ENCODE measurements at regions not wholly inside any gene's neighbourhood (a gene's known extent, or its start where the extent isn't known, plus 50 kb on each side); places are given as distances from the start of the nearest gene placed in this dataset.
"Not testable (repeated sequence)": the region's sequence is repeated elsewhere in the genome, so short reads cannot be mapped to it uniquely, and the experiment has no call there.

DNA sequence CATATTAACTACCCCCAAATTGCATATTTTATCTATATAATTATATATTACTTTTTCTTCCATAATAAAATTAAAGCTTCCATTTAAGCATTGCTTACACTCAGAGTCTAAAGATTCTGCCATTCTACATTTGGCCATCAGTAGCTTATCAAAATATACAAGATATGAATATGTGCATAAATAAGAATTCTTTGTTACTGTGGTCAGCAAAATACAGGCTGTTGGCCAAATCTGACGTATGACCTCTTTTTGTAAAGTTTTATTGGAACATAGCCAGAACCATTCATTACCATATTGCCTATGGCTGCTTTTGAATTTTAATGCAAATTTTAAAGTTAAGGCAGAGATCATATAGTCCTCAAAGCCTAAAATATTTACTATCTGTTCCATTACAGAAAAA, 643.9 kb upstream of the VRK2 start:
- no peak for TF ChIP-seq CTCF (IDR thresholded peaks at IDR 0.05; ENCODE audit: low read depth, low read length)
- Histone ChIP-seq H3K4me1 (ENCODE audit: low read depth) (peaks cover 31% of the 10 kb centered on the region), H3K27ac (no peak overlapping the region), H3K27me3 (no peaks in the 10 kb centered on the region), H3K4me3 (no peak overlapping the region), H3K36me3 (no peaks in the 10 kb centered on the region), H3K9me3 (ENCODE audit: low read depth) (no peaks in the 10 kb centered on the region)
- no peak for DNase-seq (ENCODE audit: low read depth in 1 of 2, low spot score in 1 of 2)

GRCh38 chr2:57407772-57408201, 638.8 kb upstream of the VRK2 start:
- no peaks in the 10 kb centered on the region for H3K27me3 ChIP-seq
- no peak overlapping the region for H3K27ac ChIP-seq
- peaks cover 19% of the 10 kb centered on the region for H3K4me1 ChIP-seq (ENCODE audit: low read depth)
- no peaks in the 10 kb centered on the region for H3K36me3 ChIP-seq
- no peak overlapping the region for H3K4me3 ChIP-seq
- H3K9me3 ChIP-seq (ENCODE audit: low read depth) = no peaks in the 10 kb centered on the region
- no peak for DNase-seq (ENCODE audit: low read depth in 1 of 2, low spot score in 1 of 2)
- TF ChIP-seq CTCF (IDR thresholded peaks at IDR 0.05; ENCODE audit: low read depth, low read length) = no peak

- no peak for DNase-seq (ENCODE audit: low read depth in 1 of 2, low spot score in 1 of 2)
- Histone ChIP-seq H3K27ac (no peak overlapping the region), H3K27me3 (no peaks in the 10 kb centered on the region), H3K4me3 (no peak overlapping the region), H3K36me3 (no peaks in the 10 kb centered on the region), H3K4me1 (ENCODE audit: low read depth) (peaks cover 11% of the 10 kb centered on the region), H3K9me3 (ENCODE audit: low read depth) (no peaks in the 10 kb centered on the region)
- TF ChIP-seq CTCF (IDR thresholded peaks at IDR 0.05; ENCODE audit: low read depth, low read length) = no peak
These were observed 638.0 kb upstream of the VRK2 start for GRCh38 chr2:57408587-57408986.

DNA sequence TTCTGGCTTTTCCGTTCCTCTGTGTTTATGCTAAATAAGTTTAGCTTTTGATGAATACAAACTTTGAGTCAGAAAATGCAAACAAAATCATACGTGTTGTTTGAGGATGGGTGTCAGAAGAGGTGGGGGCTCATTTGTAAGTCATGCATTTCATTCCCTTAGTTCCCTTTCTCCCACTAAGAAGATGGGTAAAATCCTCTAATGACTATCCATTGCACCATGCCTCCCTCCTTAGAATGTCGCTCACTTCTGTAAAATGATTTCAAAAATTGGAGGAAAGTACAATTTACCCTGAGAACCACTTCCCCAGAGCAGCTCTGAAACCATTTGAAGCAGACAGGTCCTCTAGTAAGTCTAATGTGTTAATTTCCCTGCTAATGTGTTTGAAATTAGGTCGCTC, 629.6 kb upstream of the VRK2 start:
- no peak overlapping the region for H3K27ac ChIP-seq
- H3K4me3 ChIP-seq = no peak overlapping the region
- no peaks in the 10 kb centered on the region for H3K36me3 ChIP-seq
- H3K27me3 ChIP-seq = no peaks in the 10 kb centered on the region
- no peaks in the 10 kb centered on the region for H3K4me1 ChIP-seq (ENCODE audit: low read depth)
- no peak for TF ChIP-seq CTCF (IDR thresholded peaks at IDR 0.05; ENCODE audit: low read depth, low read length)
- no peaks in the 10 kb centered on the region for H3K9me3 ChIP-seq (ENCODE audit: low read depth)
- no peak for DNase-seq (ENCODE audit: low read depth in 1 of 2, low spot score in 1 of 2)

- not testable (repeated sequence) for H3K36me3 ChIP-seq; DNase-seq (ENCODE audit: low read depth in 1 of 2, low spot score in 1 of 2); H3K27me3 ChIP-seq; H3K9me3 ChIP-seq (ENCODE audit: low read depth); H3K27ac ChIP-seq; H3K4me1 ChIP-seq (ENCODE audit: low read depth); H3K4me3 ChIP-seq
These were observed 627.7 kb upstream of the VRK2 start for GRCh38 chr2:57418859-57419346.

DNA sequence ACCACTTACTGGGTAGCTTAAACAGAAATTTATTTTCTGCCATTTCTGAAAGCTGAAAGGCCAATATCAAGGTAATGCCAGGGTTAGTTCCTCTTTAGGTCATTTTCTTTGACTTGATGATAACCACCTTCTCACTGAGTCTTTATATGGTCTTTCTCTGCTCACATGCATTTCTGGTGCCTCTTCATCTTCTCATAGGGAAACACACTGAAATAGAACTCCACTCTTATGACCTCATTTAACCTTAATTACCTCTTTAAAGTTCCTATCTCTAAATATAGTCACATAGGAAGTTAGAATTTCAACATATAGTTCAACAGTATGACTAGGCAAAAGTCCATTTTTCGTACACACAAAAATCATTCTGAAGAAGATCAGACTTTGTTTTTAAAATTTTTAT, 616.8 kb upstream of the VRK2 start:
- Histone ChIP-seq H3K9me3 (ENCODE audit: low read depth) (no peaks in the 10 kb centered on the region), H3K27ac (no peak overlapping the region)

More for the DNA sequence above, 616.8 kb upstream of the VRK2 start:
- Histone ChIP-seq H3K4me1 (ENCODE audit: low read depth) (no peaks in the 10 kb centered on the region), H3K36me3 (no peaks in the 10 kb centered on the region), H3K4me3 (no peak overlapping the region), H3K27me3 (no peaks in the 10 kb centered on the region)
- DNase-seq (ENCODE audit: low read depth in 1 of 2, low spot score in 1 of 2) = no peak
- TF ChIP-seq CTCF (IDR thresholded peaks at IDR 0.05; ENCODE audit: low read depth, low read length) = no peak

All from cardiac muscle cell (in vitro differentiated cells and primary cell).